PFSK-1 (cell line): ENCODE measurements at regions not wholly inside any gene's neighbourhood (a gene's known extent, or its start where the extent isn't known, plus 50 kb on each side); places are given as distances from the start of the nearest gene placed in this dataset.

Experiments
- POLR2AphosphoS5 ChIP-seq: IDR thresholded peaks from 2 replicates; pipeline ENCODE4 v1.6.1; 2012; ENCODE audit warnings: low read depth, mild to moderate bottlenecking, control low read depth, low read length, moderate library complexity
- SIN3A ChIP-seq: IDR thresholded peaks from 2 replicates; pipeline ENCODE4 v1.6.1; 2012; ENCODE audit warnings: mild to moderate bottlenecking, low read length, moderate library complexity, borderline replicate concordance; ENCODE audit not compliant: insufficient read depth
- TAF1 ChIP-seq: IDR thresholded peaks from 2 replicates; pipeline ENCODE4 v1.6.1; 2012; ENCODE audit warnings: low read length, control low read depth, borderline replicate concordance; ENCODE audit not compliant: insufficient read depth
- TF ChIP-seq, protein P1 (sequence below), 2 experiments: IDR thresholded peaks; 2 replicates each; pipeline versions ENCODE4 v1.6.1 to v1.8.0; 2011 to 2012; ENCODE audit warnings: low read depth in 2 of 2, low read length in 2 of 2, control low read depth in 1 of 2, inconsistent platforms in 1 of 2, mild to moderate bottlenecking in 1 of 2, moderate library complexity in 1 of 2; ENCODE audit not compliant: insufficient read depth in 1 of 2

DNA sequence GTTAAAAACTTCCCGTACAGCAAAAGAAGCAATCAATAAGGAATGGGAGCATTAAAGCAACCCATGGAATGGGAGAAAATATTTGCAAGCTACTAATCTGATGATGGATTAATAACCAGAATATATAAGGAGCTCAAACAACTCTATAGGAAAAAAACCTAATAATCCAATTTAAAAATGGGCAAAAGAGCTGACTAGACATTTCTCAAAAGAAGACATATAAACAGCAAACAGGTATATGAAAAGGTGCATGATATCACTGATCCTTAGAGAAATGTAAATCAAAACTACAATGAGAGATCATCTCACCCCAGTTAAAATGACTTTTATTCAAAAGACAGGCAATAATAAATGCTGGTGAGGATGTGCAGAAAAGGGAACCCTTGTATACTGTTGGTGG is 52.7 kb upstream of the POU1F1 start:
- TF ChIP-seq POLR2AphosphoS5: no peak
- no peak for TF ChIP-seq TAF1
- no peak for TF ChIP-seq SIN3A
- TF ChIP-seq, protein P1, sequence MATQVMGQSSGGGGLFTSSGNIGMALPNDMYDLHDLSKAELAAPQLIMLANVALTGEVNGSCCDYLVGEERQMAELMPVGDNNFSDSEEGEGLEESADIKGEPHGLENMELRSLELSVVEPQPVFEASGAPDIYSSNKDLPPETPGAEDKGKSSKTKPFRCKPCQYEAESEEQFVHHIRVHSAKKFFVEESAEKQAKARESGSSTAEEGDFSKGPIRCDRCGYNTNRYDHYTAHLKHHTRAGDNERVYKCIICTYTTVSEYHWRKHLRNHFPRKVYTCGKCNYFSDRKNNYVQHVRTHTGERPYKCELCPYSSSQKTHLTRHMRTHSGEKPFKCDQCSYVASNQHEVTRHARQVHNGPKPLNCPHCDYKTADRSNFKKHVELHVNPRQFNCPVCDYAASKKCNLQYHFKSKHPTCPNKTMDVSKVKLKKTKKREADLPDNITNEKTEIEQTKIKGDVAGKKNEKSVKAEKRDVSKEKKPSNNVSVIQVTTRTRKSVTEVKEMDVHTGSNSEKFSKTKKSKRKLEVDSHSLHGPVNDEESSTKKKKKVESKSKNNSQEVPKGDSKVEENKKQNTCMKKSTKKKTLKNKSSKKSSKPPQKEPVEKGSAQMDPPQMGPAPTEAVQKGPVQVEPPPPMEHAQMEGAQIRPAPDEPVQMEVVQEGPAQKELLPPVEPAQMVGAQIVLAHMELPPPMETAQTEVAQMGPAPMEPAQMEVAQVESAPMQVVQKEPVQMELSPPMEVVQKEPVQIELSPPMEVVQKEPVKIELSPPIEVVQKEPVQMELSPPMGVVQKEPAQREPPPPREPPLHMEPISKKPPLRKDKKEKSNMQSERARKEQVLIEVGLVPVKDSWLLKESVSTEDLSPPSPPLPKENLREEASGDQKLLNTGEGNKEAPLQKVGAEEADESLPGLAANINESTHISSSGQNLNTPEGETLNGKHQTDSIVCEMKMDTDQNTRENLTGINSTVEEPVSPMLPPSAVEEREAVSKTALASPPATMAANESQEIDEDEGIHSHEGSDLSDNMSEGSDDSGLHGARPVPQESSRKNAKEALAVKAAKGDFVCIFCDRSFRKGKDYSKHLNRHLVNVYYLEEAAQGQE (IDR thresholded peaks at IDR 0.05; ENCODE audit: insufficient read depth in 1 of 2, low read depth in 2 of 2, low read length in 2 of 2): no peak
